ENCODE measurements at regions not wholly inside any gene's neighbourhood (a gene's known extent, or its start where the extent isn't known, plus 50 kb on each side); places are given as distances from the start of the nearest gene placed in this dataset.

- DNase-seq, result no peak
These were observed 415.5 kb upstream of the OPRM1 start for GRCh38 chr6:153623496-153623895.

DNA sequence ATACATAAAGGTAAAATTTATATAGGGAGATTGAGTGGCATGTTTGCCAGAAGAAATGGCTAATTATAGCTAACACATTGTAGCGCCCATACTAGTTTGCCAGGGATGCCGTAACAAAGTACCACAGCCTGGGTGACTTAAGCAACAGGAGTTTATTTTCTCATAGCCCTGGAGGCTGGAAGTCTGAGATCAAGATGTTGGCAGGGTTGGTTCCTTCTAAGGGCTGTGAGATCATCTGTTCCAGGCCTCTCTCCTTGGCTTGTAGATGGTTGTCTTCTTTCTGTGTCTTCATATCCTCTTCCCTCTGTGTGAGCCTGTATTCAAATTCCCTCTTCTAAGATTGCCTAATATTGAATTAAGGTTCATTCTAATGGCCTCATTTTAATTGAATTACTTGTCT lies 417.5 kb upstream of the OPRM1 start:
- DNase-seq, result no peak

DNA sequence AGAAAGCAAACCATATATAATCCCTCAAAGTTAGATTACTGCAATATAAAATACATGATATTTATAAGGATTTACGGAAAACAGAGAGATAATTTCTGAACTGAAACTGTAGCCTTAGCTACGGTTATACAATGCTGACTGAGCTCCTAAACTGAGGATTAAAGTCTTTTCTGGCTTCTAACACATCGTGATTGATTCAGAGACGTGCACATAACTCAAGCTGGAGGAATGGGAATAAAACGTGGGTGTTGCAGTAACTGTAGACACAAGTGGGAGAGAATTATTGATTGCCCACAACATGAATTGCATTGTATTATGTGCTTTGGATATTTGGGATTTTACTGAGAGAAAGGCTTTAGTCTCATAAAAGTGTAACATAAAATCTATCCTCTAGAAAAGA lies 418.0 kb upstream of the OPRM1 start:
- no peak for DNase-seq

DNA sequence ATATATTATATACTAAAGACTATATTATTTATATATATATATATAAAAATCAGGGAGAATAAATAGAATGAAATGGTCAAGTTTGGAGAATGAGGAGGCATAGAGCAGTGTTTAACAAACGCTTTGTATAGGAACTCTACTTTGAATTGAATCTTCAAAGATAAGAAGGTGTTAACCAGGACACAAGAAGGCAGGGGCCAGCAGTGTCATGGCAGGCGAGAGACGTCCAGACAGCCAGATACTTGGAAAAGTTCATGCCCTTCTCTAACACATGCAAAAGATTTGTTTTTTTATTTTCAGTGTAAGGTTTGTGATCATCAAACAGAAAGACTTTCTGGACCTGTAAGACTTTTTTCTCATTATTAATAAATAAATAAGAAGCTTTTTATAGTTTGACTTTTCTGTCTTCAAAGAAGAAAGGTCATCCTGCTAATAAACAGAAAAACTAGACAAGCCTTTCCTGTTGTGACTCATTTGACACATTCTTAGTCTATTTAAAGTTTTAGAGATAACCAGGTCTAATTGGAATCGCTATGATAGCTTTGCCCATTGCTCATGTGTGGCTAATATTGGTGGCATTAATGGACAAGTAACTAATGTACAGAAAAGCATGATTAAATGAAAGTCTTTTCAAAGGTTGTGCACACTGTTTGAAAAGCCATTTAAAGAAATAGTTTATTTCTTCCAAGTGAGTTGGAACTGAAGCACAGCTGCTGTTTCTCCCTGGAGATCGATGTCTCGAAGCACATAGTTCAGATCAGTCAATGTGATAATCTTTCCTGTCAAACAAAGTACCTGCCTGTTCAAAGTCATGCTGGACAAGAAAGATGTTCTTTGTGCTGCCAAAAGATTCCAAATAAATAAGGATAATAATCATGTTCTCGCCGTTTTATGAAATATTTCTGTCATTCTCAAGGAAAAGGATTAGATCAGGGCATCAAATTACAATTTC lies 420.4 kb upstream of the OPRM1 start:
- DNase-seq, result no peak

- no peak for DNase-seq
These were observed 422.5 kb upstream of the OPRM1 start for GRCh38 chr6:153616506-153616905.

DNA sequence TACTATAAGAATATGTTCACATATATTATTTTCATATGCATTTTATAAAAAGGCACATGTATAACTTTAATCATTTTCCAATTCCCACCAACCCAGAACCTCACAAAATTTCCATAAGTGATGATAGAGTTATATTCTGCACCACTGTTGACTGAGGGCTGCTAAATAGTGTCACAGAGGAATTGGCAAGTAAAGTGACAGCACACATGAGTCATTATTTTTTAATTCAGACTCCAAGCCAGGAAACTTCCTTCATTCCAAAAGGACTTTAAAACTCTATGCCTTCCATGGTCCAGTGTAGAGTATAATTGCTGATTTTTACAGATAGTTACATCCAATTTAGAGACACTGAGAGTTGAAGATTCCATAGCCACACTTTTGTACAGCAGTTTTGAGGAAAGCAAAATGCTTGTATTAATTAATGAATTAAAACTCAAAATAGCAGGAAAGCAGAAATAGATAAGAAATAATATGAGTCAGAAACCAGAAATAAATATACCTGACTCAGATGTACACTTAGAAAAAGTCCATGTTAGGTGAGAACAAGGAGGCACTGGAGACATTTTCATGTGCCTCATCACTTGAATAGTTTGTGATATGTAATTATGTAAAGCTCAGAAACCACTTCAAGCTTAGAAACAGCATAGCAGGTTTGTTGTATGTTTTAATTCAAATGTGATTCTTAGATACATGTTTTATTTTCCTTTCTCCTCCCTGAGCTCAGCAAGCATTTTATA lies 425.2 kb upstream of the OPRM1 start:
- no peak for DNase-seq

DNA sequence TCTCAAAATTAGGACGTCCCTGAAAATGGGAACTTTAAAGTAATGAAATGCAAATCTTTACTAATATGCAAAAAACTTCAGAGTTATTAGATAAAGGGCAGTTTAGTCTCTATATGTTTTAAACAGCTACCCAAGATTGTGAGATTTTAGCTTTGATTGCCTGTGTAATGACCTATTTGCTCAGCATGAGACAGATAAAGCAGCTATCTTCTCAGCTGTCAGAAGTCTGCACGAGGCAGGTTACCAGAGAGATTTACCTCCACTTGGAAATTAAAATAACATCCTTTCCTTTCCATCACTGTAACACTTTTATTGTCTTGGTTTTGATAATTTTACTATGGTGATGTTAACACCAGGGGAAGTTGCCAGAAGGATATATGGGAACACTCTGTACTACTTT lies 436.6 kb upstream of the OPRM1 start:
- DNase-seq, result no peak

DNA sequence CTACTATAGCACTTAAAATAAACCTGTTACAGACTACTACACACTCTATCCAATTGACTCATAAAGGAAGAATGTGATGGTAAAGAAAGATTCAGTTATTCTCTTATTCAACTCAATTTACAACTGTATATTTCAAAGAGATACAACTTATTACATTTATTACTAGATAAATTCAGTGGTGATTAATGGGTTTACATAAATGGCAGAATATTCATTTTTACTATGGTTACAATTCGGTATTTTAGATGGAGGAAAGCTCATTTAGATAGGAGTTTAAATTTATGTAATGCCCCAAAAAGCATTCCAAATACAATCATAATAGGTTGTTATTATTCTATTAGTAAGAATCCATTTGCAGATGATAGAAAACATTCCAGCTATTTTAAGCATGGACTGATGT lies 439.1 kb upstream of the OPRM1 start:
- no peak for DNase-seq

- DNase-seq, result no peak
These were observed 443.1 kb upstream of the OPRM1 start for GRCh38 chr6:153595903-153596302.

GRCh38 chr6:153594871-153595270 lies 444.2 kb upstream of the OPRM1 start:
- no peak for DNase-seq

DNA sequence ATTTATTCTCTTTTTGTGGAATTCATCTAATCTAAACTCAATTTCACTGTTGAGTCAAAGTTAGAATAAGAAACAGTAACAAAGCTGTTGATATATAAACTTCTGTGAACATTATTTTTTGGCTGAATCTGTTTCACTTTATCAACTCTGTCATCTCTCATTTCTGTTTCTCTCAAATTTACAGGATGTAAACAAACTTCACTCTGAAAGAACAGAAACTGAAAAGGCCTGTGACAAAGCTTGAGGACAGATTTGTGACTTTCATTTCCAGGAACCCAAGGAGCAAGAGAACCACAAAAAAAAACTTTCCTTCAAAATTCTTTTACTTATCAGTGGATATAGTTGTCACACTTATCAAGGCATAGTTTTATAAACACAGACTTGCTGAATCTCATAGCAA lies 447.9 kb upstream of the OPRM1 start:
- DNase-seq, result no peak

DNA sequence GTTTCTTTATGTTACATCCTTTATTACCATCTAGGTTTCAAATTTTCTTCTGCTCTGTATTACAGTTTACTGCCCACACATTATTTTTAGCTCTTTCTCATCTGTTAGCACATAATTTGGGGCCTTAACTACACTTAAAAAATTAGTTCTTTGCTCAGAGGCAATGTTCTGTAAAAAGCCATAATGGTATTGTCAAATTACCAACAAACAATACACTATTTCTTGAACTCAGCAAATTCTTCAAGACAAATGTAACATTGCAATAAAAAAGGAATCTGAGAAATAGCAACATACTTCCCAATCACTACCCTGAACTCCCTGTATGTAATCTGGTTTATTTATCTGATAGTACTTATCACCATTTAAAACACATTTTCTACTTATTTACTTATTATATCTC lies 448.6 kb upstream of the OPRM1 start:
- DNase-seq, result no peak

- no peak for DNase-seq
These were observed 450.7 kb upstream of the OPRM1 start for GRCh38 chr6:153588330-153588729.

- no peak for DNase-seq
These were observed 452.6 kb upstream of the RGS17 start for GRCh38 chr6:153583685-153584084.

GRCh38 chr6:153580776-153581175 lies 449.7 kb upstream of the RGS17 start:
- DNase-seq, result no peak

- DNase-seq, result no peak
These were observed 444.4 kb upstream of the RGS17 start for GRCh38 chr6:153575528-153575927.

- DNase-seq, result no peak
These were observed 443.1 kb upstream of the RGS17 start for GRCh38 chr6:153574231-153574630.

DNA sequence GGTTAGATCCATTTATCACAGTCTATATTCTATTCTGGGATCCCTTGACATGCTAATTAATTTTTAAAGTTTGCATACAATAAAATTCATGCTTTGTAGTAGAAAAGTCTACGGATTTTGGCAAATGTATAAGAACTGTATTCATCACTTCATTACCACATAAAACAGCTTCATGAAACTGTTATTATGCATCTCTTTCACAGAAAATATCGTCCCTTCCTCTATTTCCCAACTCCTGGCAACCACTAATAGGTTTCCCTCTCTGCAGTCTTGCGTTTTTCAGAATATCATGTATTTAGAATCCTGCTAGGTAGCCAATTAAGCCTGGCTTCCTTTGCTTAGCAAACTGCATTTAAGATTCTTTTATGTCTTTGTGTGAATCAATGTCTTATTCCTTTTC lies 441.3 kb upstream of the RGS17 start:
- no peak for DNase-seq

DNA sequence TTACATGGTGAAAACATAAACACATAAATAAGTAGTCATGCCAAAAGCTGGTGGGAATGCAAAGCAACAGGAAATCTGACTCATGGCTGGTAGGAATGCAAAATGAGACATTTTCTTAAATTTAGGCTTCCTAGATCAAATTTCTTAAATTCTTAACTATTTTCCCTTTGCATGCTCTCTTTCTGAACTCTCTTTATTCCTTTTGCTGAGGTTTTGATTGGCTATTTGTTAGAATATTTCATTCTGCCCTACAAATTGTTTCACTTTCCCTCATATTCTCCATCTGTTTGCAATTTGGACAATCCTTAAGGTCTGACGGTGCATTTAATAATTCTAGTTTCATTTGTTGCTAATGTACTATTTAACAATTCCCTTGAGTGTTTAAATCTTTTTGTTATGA lies 437.5 kb upstream of the RGS17 start:
- DNase-seq, result no peak

DNA sequence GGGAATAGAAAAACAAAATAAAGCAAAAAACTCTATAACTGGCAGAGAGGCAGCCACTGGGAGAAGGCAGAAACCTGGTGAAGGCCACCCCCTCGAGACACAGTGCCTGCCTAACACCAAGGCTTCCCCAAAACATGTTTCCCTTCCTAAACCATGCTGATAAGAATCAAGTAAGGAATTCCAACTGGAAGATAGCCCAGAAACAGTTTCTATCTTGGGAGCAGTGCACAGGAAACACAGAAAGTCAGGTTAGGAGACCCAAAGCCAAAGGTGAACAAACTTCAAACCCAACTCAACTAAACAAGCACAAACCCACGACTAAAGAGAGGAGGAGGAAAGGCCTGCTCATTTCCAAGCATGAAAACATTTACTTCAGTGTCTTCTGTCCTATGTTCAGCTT lies 433.7 kb upstream of the RGS17 start:
- DNase-seq, result no peak

DNA sequence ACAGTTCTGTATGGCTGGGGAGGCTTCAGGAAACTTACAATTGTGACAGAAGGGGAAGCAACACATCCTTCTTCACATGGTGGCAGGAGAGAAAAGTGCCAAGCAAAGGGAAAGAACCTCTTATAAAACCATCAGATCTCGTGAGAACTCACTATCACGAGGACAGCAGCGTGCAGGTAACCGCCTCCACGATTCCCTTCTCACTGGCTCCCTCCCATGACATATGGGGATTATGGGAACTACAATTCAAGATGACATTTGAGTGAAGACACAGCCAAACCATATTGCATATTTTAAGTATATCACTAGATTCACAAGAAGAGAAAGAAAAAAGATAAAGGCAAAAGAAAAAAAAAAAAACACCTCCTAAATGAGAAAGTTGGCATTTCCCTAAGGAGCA lies 431.9 kb upstream of the RGS17 start:
- no peak for DNase-seq

DNA sequence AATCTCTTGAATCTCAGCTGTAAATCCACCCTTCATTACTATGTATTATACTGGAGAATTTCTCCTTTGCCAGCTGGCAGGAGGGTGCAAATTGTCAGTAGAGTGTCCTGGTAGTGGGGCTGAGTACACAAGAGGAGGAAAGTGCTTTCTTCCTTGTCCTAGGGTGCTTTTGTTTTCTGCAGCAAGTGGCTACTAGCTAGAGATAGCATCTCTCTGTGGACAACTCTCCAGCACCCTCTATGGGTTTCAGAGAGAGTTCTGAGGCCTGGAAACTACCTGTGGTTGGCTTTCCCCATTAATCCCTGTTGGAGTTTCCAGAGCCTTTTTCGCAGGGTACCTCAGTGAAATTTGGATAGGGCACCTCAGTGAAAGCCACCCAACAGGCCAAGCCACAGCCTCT lies 422.5 kb upstream of the RGS17 start:
- DNase-seq, result no peak

DNA sequence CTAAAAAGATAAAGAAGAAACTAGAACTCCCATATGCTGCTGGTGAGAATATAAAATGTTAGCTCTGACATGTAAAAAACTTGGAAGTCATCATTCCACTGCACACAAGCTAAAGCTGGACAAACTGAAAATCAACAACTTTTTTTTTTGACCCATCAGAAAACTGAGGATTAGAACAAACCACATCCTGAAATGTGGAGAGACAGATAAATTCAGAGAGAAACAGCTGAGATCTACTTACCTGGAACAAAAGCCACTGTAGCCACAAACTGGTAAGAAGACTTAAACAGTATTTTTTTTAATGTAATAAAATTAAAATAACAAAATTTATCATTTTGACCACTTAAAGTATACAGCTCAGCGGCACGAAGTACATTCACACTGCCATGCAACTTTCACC lies 408.5 kb upstream of the RGS17 start:
- DNase-seq, result no peak

DNA sequence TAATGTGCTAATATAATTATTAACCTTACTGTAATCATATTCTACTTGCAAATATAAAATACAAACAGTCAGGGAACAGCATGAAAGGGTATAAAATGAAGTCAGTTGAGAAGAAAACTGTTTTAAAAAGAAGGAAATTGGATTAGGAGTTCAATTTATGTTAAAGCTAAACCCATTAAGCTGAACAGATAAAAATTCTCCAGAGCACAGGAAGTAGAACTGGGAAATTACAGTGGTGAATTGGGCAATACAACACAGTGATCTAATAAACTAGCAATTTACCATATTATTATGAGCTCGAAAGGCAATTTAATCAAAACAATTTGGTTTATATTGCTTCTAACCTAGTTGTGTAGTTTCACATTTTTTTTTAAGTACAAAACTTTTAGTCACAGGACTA lies 407.4 kb upstream of the RGS17 start:
- no peak for DNase-seq
